GM12891 (cell line): ENCODE measurements at regions not wholly inside any gene's neighbourhood (a gene's known extent, or its start where the extent isn't known, plus 50 kb on each side); places are given as distances from the start of the nearest gene placed in this dataset.

ENCODE experiments used
- DNase-seq: peaks from one replicate; pipeline ENCODE4 v3.0.0; 2011; ENCODE audit warnings: low spot score; ENCODE audit not compliant: insufficient read length
- FAIRE-seq: peaks from 2 replicates; lab custom pipeline; 2011; peaks lifted over from hg19 to GRCh38; lab: Jason Lieb, UNC
- PAX5 ChIP-seq: IDR thresholded peaks from 2 replicates; pipeline ENCODE4 v1.6.1; 2011; ENCODE audit warnings: low read length, moderate library complexity, mild to moderate bottlenecking; ENCODE audit not compliant: insufficient read depth, severe bottlenecking
- POLR2A ChIP-seq: IDR thresholded peaks from 2 replicates; pipeline ENCODE4 v1.6.1; 2011; ENCODE audit warnings: low read depth, low read length, control low read depth
- POLR2AphosphoS5 ChIP-seq: IDR thresholded peaks from 2 replicates; pipeline ENCODE4 v1.6.1; 2011; ENCODE audit warnings: low read depth, low read length, control low read depth
- POU2F2 ChIP-seq: IDR thresholded peaks from 2 replicates; pipeline ENCODE4 v1.6.1; 2011; ENCODE audit warnings: low read depth, mild to moderate bottlenecking, control low read depth, low read length, moderate library complexity
- SPI1 ChIP-seq: IDR thresholded peaks from 2 replicates; pipeline ENCODE4 v1.6.1; 2011; ENCODE audit warnings: low read depth, low read length, control low read depth
- TAF1 ChIP-seq: IDR thresholded peaks from 2 replicates; pipeline ENCODE4 v1.6.1; 2011; ENCODE audit warnings: low read depth, low read length, control low read depth

DNA sequence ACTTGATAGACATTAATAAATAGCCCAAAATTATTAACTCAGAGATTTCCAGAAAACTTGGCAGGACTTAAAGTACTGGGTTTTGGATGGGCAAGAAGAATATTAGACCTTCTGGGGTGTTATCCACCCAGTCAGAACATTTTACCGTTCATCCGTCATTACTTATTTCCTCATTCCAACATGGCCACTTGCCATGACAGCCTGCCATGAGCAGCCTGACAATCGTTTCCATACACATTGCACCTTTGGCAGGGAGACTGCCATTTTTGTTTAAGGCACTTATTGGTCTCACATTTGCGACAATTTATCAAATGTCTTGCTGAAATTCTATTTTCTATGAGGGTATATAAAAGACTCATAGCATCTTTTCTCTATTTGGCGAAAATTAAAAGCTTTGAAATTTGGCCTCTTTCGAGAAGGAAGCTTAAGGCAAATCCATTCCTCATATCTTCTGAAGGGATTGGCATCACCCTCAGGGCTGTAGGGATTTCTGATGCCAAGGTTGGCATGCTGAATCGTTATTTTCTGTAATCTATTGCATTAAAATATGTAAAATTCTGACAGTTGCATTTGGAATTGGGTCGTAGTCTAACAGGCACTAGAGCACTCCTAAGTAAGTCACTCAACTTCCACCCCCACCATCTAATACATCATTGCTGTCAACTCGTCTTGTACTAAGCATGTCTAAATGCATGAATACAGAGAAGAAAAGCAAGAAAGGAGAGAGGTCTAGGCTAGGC is 406.3 kb upstream of the PIK3C3 start:
- TF ChIP-seq PAX5 (no peak), POU2F2 (no peak), POLR2A (no peak), POLR2AphosphoS5 (no peak), TAF1 (no peak), SPI1 (no peak)
- DNase-seq (no peak), FAIRE-seq (no peak)

DNA sequence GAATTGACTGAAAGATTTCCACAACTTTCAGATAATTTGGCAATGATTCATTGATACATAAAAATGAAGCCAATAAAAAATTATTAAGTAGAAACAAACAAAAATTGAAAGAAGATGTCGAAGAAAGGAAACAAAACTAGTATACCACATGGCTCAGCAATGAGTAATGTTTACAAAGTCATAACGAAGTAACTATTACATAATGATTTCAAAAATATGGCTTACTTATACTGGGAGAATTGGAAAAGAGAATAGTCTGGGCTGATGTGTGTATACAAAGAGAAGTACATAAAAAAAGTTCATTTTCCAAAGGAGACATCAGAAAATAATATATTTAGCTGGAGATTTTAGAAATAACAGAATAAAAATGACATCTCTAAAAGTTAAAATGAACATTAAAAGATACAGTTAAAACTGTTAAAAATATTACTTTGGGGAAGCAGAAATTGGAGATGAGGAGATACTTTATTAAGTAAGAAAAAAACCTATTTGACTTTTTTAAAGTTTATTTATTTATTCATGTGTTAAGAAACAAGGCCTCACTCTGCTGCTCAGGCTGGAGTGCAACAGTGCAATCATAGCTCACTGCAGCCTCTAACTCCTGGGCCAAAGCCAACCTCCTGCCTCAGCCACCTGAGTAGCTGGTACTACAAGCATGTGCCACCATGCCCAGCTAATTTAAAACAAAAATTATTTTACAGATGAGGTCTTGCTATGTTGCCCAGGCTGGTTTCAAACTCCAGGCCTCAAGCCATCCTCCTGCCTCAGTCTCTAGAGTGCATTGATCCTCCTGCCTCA is 409.7 kb upstream of the PIK3C3 start:
- no peak for TF ChIP-seq POLR2A
- TF ChIP-seq SPI1: no peak
- no peak for TF ChIP-seq POU2F2
- TF ChIP-seq POLR2AphosphoS5: no peak
- no peak for TF ChIP-seq PAX5
- TF ChIP-seq TAF1: no peak
- no peak for FAIRE-seq

DNA sequence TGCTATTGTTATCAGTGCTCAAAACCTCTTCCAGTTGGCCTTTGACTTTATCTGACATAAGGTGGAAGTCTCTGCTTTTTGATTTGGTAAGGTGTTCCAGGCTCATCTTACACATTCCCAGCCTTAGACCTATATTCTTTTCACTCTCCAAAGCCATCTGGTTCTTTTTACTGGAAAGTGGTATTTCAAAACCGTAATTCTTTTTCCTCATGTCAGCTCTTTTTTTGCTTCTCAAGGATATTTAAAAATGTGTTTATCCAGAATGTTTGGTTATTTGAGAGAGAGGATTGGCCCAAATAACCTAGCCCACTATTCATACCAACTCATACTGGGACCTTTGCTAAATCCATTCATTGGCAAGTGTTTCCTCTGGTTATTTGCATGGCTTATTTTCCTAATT is 411.2 kb upstream of the PIK3C3 start:
- no peak for FAIRE-seq
- DNase-seq: no peak
- TF ChIP-seq TAF1 (no peak), SPI1 (no peak), POU2F2 (no peak), PAX5 (no peak), POLR2AphosphoS5 (no peak), POLR2A (no peak)

More for the DNA sequence above, 409.7 kb upstream of the PIK3C3 start:
- no peak for DNase-seq

DNA sequence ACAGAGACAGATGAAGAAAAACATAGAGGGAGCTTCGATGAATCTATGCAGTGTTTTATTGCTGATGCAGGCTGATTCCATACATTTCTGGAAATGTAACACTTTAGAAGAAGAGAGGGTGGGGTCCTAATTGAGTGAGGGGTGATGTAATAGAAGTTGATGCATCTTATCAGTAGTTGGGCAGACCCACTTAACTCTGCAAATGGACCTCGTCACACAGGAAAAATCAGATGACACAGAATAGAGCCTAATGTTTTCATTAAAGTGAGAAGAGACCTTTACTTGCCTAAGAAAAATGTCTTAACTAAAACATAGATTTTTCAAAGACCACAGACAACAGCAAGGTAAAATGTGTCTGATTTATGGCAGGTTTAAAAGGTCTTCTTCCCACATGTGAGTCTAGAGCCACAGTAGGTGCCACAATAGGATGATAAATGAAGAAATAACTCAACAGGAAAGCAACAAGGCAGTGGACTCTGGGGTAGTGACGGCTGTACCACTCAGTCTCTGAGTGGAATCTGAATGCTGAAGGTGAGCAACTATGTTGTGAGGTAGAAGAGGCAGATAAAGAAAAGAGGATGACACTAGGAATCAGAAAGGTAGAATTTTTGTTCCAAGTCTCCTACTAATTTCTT is 414.7 kb upstream of the PIK3C3 start:
- DNase-seq (no peak), FAIRE-seq (no peak)
- TF ChIP-seq POU2F2: no peak
- TF ChIP-seq TAF1: no peak
- TF ChIP-seq POLR2A: no peak
- TF ChIP-seq POLR2AphosphoS5: no peak
- no peak for TF ChIP-seq SPI1
- TF ChIP-seq PAX5: no peak

DNA sequence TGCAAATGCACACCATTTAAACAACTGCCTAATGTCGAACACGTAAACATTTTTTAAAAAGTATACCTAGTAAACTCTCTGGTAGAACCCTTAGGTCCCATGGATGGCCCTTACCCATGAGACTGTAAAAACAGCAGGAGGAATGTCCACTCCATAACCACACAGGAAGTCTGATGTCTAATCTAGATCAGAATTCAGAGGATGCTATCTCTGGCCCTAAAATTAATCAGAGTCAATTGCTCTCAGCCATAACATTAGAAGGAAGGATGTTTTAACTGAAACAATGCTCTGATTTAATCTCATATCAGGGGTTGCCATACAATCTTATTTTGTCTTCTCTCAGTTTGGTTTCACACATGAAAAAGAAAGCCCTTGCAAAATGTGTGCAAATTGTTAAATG is 416.3 kb upstream of the PIK3C3 start:
- FAIRE-seq (no peak), DNase-seq (no peak)
- TF ChIP-seq POU2F2 (no peak), POLR2AphosphoS5 (no peak), SPI1 (no peak), TAF1 (no peak), PAX5 (no peak), POLR2A (no peak)

DNA sequence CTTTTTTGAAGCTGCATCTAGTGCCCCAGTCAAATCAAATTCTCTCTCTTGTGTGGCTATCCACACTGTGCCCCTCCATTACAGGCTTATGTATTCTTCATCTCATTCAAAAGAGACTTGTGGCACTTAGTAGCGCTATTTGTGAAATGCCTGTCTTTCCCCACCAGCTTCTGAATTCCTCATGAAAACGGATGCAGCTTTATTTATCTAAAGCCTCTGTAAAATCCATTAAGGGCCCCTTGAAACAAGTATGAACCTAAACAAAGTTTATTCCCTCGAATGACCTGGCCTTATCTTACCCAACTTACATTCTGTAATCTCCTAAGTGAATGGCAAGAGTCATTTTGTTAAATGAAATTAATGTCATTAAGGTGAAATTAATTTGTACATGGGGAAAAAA is 417.4 kb upstream of the PIK3C3 start:
- FAIRE-seq (no peak), DNase-seq (no peak)
- no peak for TF ChIP-seq POLR2A
- TF ChIP-seq TAF1: no peak
- TF ChIP-seq POLR2AphosphoS5: no peak
- no peak for TF ChIP-seq SPI1
- no peak for TF ChIP-seq POU2F2
- no peak for TF ChIP-seq PAX5

DNA sequence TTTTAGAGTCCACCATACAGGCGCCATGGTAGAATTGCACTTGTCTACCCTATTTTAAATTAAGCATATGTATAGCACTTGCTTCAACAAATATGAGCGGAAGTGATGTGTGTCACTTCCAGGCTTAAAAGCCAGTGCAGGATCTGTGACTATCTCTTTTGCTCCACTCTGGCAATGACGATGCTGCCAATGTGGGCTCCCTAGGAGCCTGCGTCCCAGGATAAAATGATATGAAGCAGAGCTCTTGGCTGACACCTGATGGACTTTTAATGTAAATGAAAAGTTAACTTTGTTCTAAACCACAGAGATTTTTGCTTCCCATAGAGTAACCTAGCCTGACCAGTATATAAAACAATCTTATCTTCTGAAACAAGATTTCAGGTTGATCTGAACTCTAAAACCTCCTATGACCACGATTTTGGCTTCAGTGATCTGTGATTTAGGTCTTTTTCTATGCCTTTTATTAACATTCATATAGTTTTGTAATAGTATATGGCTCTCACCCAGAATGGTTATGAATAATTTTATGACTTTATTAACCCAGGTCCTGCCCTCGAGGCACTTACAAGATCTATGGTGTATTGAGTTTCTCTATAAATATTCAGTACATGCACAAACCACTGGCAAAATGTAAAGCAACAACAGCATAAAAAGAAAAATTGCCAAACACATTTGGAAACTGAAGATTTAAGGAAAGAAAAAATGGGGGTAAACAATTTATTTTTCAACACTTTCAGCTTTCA is 422.5 kb upstream of the PIK3C3 start:
- FAIRE-seq: no peak
- TF ChIP-seq POU2F2 (no peak), PAX5 (no peak), POLR2AphosphoS5 (no peak), SPI1 (no peak), POLR2A (no peak), TAF1 (no peak)
- no peak for DNase-seq

DNA sequence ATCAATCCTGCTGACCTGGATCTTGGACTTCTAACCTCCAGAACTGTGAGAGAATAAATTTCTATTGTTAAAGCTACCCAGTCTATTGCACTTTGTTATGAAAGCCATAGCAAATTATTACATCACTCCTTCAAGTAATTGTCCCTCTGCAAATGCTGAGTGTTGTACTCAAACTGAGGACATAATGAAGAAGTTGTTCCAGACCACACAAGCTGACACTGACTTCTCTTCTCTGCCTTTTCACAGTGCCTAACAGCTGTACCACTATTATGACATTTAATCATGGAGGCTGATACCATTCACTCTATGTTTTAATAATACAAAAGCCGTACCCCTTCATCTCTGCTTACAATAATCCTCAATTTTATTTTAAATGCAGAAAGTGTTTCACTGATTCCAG is 424.1 kb upstream of the PIK3C3 start:
- no peak for TF ChIP-seq POLR2AphosphoS5
- TF ChIP-seq TAF1: no peak
- TF ChIP-seq SPI1: no peak
- TF ChIP-seq POLR2A: no peak
- no peak for TF ChIP-seq POU2F2
- no peak for TF ChIP-seq PAX5
- DNase-seq (no peak), FAIRE-seq (no peak)

DNA sequence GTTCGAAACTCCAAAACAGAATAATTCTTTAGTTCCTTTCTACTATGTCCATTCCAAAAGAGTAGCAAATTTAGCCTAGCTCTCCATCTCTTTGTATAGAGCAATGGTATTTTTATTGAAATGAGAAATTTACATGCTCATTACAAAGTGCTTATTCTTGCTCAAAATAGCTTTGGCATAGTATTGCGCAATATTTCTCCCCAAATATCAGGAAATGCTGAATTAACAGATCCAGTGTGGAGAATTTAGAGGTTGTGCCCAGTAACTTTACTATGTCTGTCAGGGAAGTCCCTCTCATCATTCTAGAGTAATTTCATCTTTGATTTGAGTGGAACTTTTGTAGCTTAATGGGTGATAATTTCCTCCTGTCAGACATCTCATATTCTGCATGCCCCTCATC is 425.9 kb upstream of the PIK3C3 start:
- no peak for DNase-seq
- no peak for FAIRE-seq
- TF ChIP-seq POLR2A: no peak
